ENCODE measurements at regions not wholly inside any gene's neighbourhood (a gene's known extent, or its start where the extent isn't known, plus 50 kb on each side); places are given as distances from the start of the nearest gene placed in this dataset.
A peak's percentile ranks its signal among the peaks of the same experiment; 100 is the strongest.

DNA sequence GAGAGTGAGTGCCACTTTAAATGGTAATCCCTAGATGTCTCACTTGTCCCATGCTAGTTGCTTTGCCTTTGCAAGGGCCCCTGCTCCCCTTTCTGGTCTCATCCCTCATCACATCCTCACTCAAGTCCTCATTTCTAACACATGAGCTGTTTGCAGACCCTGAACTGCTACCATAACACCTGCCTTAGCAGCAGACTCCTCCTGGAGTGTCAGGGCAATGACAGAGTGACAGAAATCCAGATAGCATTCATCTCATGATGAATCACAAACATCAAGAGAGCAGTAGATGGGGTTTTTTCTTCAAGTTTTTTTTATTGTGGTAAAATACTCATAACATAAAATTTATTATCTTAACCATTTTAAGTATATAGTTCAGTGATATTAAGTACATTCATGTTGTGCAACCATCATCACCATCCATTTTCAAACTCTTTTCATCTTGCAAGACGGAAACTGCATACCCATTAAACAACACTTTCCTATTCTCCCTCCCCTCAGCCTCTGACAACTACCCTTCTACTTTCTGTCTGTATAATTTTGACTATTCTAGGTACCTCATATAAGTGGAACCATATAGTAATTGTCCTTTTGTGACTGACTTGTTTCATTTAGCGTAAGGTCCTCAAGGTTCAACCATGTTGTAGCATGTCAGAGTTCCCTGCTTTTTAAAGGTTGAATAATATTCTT is 133.2 kb upstream of the RPS6KA3 start:
- H3K4me3 Mint-ChIP-seq, result no peak overlapping the region
- H3K9me3 Mint-ChIP-seq (ENCODE audit: insufficient read depth), result no peaks in the 10 kb centered on the region
- no peaks in the 10 kb centered on the region for H3K36me3 Mint-ChIP-seq (ENCODE audit: low read depth)
- POLR2A ChIA-PET, result no interaction called here
- H3K27me3 Mint-ChIP-seq (ENCODE audit: low read depth), result no peaks in the 10 kb centered on the region
- H3K27ac Mint-ChIP-seq, result no peak overlapping the region
- CTCF ChIA-PET, result no interaction called here
- peaks cover 7% of the 10 kb centered on the region for H3K4me1 Mint-ChIP-seq (ENCODE audit: low read depth)
- no peak for ATAC-seq
- DNase-seq, result no peak

DNA sequence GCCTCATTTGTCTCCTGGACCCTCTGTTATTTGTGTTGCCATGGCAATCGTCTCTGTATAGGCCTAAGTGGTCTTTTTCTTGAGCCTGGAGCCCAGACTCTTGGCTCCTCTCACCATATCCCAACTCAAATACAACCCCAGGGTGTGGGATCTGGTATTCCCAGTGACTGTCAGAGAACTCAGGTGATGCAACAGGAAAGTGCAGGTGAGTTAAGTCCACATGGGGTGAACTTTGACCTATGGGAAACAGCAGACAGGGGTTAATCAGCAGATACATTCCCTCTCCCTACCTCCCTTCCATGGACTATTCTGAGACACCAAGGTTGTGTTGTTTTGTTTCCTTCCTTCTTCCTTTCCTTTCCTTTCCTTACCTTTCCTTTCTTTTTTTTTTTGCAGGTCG is 130.9 kb upstream of the RPS6KA3 start:
- no peak for DNase-seq
- no peaks in the 10 kb centered on the region for H3K36me3 Mint-ChIP-seq (ENCODE audit: low read depth)
- H3K9me3 Mint-ChIP-seq (ENCODE audit: insufficient read depth), result no peaks in the 10 kb centered on the region
- peaks cover 7% of the 10 kb centered on the region for H3K4me1 Mint-ChIP-seq (ENCODE audit: low read depth)
- ATAC-seq, result no peak
- H3K4me3 Mint-ChIP-seq, result no peak overlapping the region
- CTCF ChIA-PET, result no interaction called here
- no peak overlapping the region for H3K27ac Mint-ChIP-seq
- POLR2A ChIA-PET, result no interaction called here
- no peaks in the 10 kb centered on the region for H3K27me3 Mint-ChIP-seq (ENCODE audit: low read depth)

- ChIA-PET POLR2A (no interaction called here), CTCF (interaction anchor here (1.2 to 1.3 kb wide), 2 partner anchors 9 to 17 kb away, joined by 3 to 5 read pairs; no protein-coding TSS in a partner anchor)
- H3K36me3 Mint-ChIP-seq (ENCODE audit: low read depth), result no peaks in the 10 kb centered on the region
- DNase-seq (no peak), ATAC-seq (no peak)
- no peak overlapping the region for H3K27ac Mint-ChIP-seq
- peaks cover 7% of the 10 kb centered on the region for H3K4me1 Mint-ChIP-seq (ENCODE audit: low read depth)
- no peak overlapping the region for H3K4me3 Mint-ChIP-seq
- H3K9me3 Mint-ChIP-seq (ENCODE audit: insufficient read depth), result no peaks in the 10 kb centered on the region
- H3K27me3 Mint-ChIP-seq (ENCODE audit: low read depth), result no peaks in the 10 kb centered on the region
Observed at GRCh38 chrX:20394451-20394850, 127.7 kb upstream of the RPS6KA3 start.

GRCh38 chrX:20393944-20394343 is 127.2 kb upstream of the RPS6KA3 start:
- H3K27me3 Mint-ChIP-seq (ENCODE audit: low read depth), result no peaks in the 10 kb centered on the region
- no peak overlapping the region for H3K4me3 Mint-ChIP-seq
- ChIA-PET CTCF (interaction anchor here (1.2 to 1.3 kb wide), 2 partner anchors 9 to 17 kb away, joined by 3 to 5 read pairs; no protein-coding TSS in a partner anchor), POLR2A (no interaction called here)
- H3K9me3 Mint-ChIP-seq (ENCODE audit: insufficient read depth), result no peaks in the 10 kb centered on the region
- no peak overlapping the region for H3K27ac Mint-ChIP-seq
- no peak for ATAC-seq
- no peak for DNase-seq
- no peaks in the 10 kb centered on the region for H3K36me3 Mint-ChIP-seq (ENCODE audit: low read depth)
- peaks cover 3% of the 10 kb centered on the region for H3K4me1 Mint-ChIP-seq (ENCODE audit: low read depth)

DNA sequence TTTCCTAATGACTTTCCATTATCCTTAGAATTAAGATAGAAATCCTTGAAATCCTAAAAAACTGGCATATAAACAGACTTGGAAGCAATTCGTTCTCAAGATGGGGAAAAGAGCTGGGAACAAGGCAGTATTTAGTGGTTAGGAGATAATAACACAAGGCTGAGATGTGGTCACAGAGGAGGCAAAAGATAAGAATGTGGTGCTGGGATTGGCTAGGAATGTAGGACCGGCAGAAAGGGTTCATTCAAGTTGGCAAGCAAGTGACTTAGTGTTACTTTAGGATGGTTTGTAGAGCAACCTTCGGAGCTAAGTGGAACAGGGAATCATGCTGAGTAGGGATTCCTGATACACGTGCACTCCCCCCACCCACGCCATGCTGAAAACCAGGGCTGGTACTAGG is 121.9 kb upstream of the RPS6KA3 start:
- H3K4me3 Mint-ChIP-seq, result no peak overlapping the region
- DNase-seq, result no peak
- no peak for ATAC-seq
- peaks cover 3% of the 10 kb centered on the region for H3K27me3 Mint-ChIP-seq (ENCODE audit: low read depth)
- ChIA-PET POLR2A (no interaction called here), CTCF (no interaction called here)
- no peak overlapping the region for H3K27ac Mint-ChIP-seq
- H3K36me3 Mint-ChIP-seq (ENCODE audit: low read depth), result no peaks in the 10 kb centered on the region
- H3K9me3 Mint-ChIP-seq (ENCODE audit: insufficient read depth), result no peaks in the 10 kb centered on the region
- no peaks in the 10 kb centered on the region for H3K4me1 Mint-ChIP-seq (ENCODE audit: low read depth)

- POLR2A ChIA-PET, result no interaction called here
- peaks cover under 1% of the 10 kb centered on the region for H3K27me3 Mint-ChIP-seq (ENCODE audit: low read depth)
Observed at GRCh38 chrX:20383477-20383876, 116.8 kb upstream of the RPS6KA3 start.

DNA sequence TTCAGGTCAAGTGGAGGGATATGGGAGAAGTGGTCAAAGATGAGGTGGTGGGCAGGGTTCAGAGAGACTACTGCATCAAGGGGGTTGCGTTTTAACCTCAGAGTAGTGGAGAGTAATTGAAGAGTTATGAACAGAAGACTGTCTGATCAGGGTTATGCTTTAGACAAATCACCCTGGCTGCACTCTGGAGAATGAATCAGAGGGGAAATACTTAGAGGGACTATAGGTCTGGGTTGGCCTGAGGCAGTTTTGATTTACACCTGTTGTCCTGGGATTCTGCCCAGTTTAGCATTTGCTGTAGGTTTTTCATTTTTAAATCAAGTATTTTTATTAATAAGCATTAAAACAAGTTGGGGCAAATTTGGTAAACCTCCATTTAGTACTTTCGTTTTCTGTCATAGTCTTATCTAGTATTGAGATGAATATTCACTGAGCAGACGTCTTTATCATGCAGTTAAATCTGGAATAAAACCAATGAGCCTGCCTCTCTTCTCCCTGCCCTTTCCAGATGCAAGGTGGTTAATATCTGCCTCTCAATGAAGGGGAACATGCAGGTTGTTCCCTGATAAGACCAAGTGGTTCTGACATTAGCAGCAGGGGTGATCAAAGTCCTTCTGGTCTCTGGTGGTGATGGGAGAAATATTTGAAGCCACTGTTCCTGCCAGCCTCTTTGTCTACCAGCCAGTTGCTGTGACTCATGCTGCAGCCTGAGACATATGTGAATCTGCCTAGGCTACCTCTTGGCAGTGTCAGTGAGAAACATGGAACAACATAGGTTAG is 116.0 kb upstream of the RPS6KA3 start:
- peak overlapping the region; percentile 56 for H3K27ac Mint-ChIP-seq
- ATAC-seq, result peak; percentile 64

More at GRCh38 chrX:20383477-20383876, 116.8 kb upstream of the RPS6KA3 start:
- DNase-seq, result no peak
- peaks cover 2% of the 10 kb centered on the region for H3K36me3 Mint-ChIP-seq (ENCODE audit: low read depth)
- no peak for ATAC-seq
- H3K27ac Mint-ChIP-seq, result no peak overlapping the region
- CTCF ChIA-PET, result no interaction called here
- H3K4me3 Mint-ChIP-seq, result no peak overlapping the region
- H3K4me1 Mint-ChIP-seq (ENCODE audit: low read depth), result peaks cover 20% of the 10 kb centered on the region
- no peaks in the 10 kb centered on the region for H3K9me3 Mint-ChIP-seq (ENCODE audit: insufficient read depth)

DNA sequence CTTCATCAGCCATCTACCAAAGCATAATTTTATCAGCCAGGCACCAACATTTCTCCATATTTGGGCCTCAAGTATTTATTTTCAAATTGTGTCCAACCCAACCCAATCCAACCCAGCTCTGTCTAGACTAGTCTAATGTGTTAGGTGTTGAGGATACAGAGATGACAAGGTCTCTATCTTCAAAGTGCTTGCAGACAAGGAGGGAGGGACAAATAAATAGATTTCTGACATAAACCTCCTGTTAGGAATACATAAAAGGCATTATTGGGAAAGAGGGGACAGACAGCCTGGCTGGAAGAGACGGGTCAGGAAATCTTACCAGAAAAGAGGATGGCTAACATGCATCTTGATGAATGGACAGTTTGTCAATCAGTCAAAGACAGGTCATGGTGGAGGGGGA is 115.4 kb upstream of the RPS6KA3 start:
- Mint-ChIP-seq H3K9me3 (ENCODE audit: insufficient read depth) (no peaks in the 10 kb centered on the region), H3K4me3 (no peak overlapping the region), H3K27ac (no peak overlapping the region), H3K4me1 (ENCODE audit: low read depth) (peaks cover 23% of the 10 kb centered on the region), H3K27me3 (ENCODE audit: low read depth) (no peaks in the 10 kb centered on the region), H3K36me3 (ENCODE audit: low read depth) (peaks cover 2% of the 10 kb centered on the region)
- ChIA-PET POLR2A (no interaction called here), CTCF (no interaction called here)
- no peak for ATAC-seq
- DNase-seq, result no peak

More for the DNA sequence above, 116.0 kb upstream of the RPS6KA3 start:
- no peak for DNase-seq
- no peaks in the 10 kb centered on the region for H3K9me3 Mint-ChIP-seq (ENCODE audit: insufficient read depth)
- H3K4me3 Mint-ChIP-seq, result peak overlapping the region; percentile 15
- CTCF ChIA-PET, result no interaction called here
- H3K4me1 Mint-ChIP-seq (ENCODE audit: low read depth), result peaks cover 22% of the 10 kb centered on the region
- POLR2A ChIA-PET, result no interaction called here
- no peaks in the 10 kb centered on the region for H3K27me3 Mint-ChIP-seq (ENCODE audit: low read depth)
- peaks cover 2% of the 10 kb centered on the region for H3K36me3 Mint-ChIP-seq (ENCODE audit: low read depth)

DNA sequence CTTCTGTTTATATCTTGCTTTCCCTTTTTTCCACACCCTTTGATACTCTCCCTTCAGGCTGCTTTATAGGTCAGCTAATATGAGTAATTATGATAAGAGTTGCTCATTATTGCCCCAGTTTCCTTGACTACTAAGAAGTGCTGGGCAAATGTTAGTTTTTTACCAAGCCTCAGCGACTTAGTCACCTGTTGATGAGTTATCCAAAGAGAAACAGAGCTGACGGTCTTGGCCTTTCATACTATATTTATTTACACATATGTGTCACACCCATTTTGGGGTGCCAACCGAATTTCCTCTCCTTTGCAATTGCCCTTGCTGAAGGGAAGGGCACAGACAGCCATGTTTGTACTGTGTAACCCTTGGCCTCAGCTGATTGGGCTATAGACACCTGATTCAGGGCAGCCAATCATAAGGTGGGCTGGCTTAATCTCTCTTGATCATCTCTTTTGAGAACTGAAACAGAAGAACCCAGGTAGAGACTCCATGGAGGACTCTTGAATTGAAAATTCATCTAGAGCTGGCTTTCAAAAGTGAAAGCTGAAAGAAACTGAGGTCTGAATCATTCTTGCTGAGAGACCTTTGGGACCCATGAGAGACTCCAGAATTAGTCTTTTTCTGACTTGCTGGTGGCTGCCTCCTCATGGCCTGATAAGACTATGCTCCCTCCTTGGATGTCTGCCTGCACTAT is 111.7 kb upstream of the RPS6KA3 start:
- no peaks in the 10 kb centered on the region for H3K27me3 Mint-ChIP-seq (ENCODE audit: low read depth)
- peaks cover 33% of the 10 kb centered on the region for H3K4me1 Mint-ChIP-seq (ENCODE audit: low read depth)
- H3K9me3 Mint-ChIP-seq (ENCODE audit: insufficient read depth), result no peaks in the 10 kb centered on the region
- peaks cover 2% of the 10 kb centered on the region for H3K36me3 Mint-ChIP-seq (ENCODE audit: low read depth)
- ATAC-seq, result no peak
- H3K4me3 Mint-ChIP-seq, result no peak overlapping the region
- ChIA-PET POLR2A (no interaction called here), CTCF (interaction anchor here (1.0 kb wide), 1 partner anchor 126 kb away, joined by 3 read pairs; no protein-coding TSS in a partner anchor)
- no peak for DNase-seq
- no peak overlapping the region for H3K27ac Mint-ChIP-seq

DNA sequence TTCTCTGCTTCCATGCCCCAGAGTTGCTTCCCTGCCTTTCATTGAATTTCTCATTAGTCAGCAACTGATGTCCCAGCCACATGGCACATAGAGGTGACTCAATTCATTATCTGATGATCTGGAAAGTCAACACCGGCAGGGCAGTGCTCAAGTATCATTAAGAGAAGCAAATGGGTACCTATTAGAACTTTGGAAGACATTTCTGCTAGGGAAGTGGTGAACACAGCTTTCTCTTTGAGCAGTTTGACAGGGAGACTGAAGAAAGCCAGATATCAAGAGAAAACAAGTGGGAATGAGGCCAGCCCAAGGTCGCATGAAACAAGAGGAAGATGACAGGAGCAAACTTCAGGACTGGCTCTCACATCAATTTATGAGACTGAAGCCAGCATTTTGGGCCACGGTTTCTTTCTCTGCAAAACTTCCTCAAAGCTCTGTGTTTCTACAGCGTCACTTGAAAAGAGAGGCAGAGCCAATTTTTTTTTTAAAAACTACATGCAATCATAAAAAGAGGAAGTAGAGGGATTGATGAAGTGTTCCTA is 108.3 kb upstream of the RPS6KA3 start:
- ATAC-seq (no peak), DNase-seq (no peak)
- H3K4me3 Mint-ChIP-seq, result no peak overlapping the region
- H3K9me3 Mint-ChIP-seq (ENCODE audit: insufficient read depth), result no peaks in the 10 kb centered on the region
- H3K4me1 Mint-ChIP-seq (ENCODE audit: low read depth), result peaks cover 35% of the 10 kb centered on the region
- POLR2A ChIA-PET, result no interaction called here
- peaks cover 2% of the 10 kb centered on the region for H3K36me3 Mint-ChIP-seq (ENCODE audit: low read depth)
- H3K27me3 Mint-ChIP-seq (ENCODE audit: low read depth), result peaks cover under 1% of the 10 kb centered on the region
- CTCF ChIA-PET, result interaction anchor here (2.1 kb wide), 1 partner anchor 122 kb away, joined by 7 read pairs; no protein-coding TSS in a partner anchor
- H3K27ac Mint-ChIP-seq, result no peak overlapping the region

DNA sequence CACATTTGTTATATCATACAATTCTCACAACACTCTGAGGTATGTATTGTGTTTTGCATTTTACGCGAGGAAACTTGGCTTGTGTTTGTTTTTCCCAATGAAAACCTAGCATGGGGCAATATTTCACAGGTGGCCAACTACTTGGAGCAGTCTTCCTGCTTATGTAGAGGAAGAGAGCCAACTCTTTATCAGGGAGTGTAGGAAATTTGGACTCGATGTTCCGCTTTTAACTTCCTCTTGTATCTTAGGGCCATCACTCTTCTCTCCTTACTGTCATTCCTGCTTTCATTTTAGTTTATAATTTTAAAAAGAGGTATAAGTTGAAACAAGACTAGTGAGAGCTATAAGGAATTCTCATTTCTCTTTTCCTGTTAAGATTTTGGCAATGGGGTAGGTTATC is 107.7 kb upstream of the RPS6KA3 start:
- no peak for ATAC-seq
- Mint-ChIP-seq H3K4me1 (ENCODE audit: low read depth) (peaks cover 31% of the 10 kb centered on the region), H3K9me3 (ENCODE audit: insufficient read depth) (no peaks in the 10 kb centered on the region), H3K27ac (no peak overlapping the region), H3K27me3 (ENCODE audit: low read depth) (peaks cover 2% of the 10 kb centered on the region), H3K4me3 (no peak overlapping the region), H3K36me3 (ENCODE audit: low read depth) (no peaks in the 10 kb centered on the region)
- ChIA-PET CTCF (interaction anchor here (2.1 kb wide), 1 partner anchor 121 kb away, joined by 7 read pairs; no protein-coding TSS in a partner anchor), POLR2A (no interaction called here)
- no peak for DNase-seq

DNA sequence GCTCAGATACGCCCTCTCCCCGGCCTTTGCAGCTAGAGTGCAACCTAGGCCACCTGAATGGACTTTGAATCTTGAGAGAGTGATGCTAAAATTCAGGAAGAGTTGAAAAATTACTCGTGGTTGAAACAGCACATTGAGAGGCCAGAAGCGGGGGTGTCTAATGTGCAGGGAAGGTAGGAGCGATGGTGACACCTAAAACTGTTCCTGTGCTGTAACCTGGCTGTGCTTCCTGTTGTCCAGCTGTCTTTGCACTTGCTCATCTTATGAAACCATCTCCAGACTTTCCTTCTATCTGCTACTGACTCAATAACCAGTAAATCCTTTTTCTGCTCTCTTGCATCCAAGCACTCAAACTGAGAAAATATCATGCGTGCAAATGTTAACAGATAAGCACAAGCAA is 106.4 kb upstream of the RPS6KA3 start:
- DNase-seq (no peak), ATAC-seq (no peak)
- H3K27me3 Mint-ChIP-seq (ENCODE audit: low read depth), result peaks cover 2% of the 10 kb centered on the region
- H3K4me3 Mint-ChIP-seq, result no peak overlapping the region
- CTCF ChIA-PET, result no interaction called here
- no peaks in the 10 kb centered on the region for H3K36me3 Mint-ChIP-seq (ENCODE audit: low read depth)
- POLR2A ChIA-PET, result no interaction called here
- no peaks in the 10 kb centered on the region for H3K9me3 Mint-ChIP-seq (ENCODE audit: insufficient read depth)
- H3K4me1 Mint-ChIP-seq (ENCODE audit: low read depth), result peaks cover 24% of the 10 kb centered on the region
- H3K27ac Mint-ChIP-seq, result no peak overlapping the region

Measured in activated CD8-positive, alpha-beta T cell treated with anti-CD3 and anti-CD28 coated beads, Interleukin-2, amount 10 ng/mL, durations not matched to agents 7 days and 5 days (primary cell).